HEK293T (cell line): ENCODE measurements at regions not wholly inside any gene's neighbourhood (a gene's known extent, or its start where the extent isn't known, plus 50 kb on each side); places are given as distances from the start of the nearest gene placed in this dataset.
"Not testable (repeated sequence)": the region's sequence is repeated elsewhere in the genome, so short reads cannot be mapped to it uniquely, and the experiment has no call there.

Source experiments
- CTCF ChIA-PET: fragments of 350-600 bp; formaldehyde crosslinking; extraction: SDS; loops from one replicate; lab custom pipeline; 2021; ENCODE audit warnings: antibody characterized with exemption, inconsistent platforms; lab: Yijun Ruan, JAX
- POLR2A ChIA-PET: fragments of 350-600 bp; formaldehyde crosslinking; extraction: SDS; loops from one replicate; lab custom pipeline; 2020; ENCODE audit warnings: antibody characterized with exemption, inconsistent platforms; lab: Yijun Ruan, JAX
- DNase-seq: peaks from one replicate; pipeline ENCODE4 v3.0.0; 2012; ENCODE audit warnings: mixed read lengths; ENCODE audit errors: extremely low spot score
- ARNT ChIP-seq: fragments of 450-650 bp; IDR thresholded peaks from 2 replicates; pipeline ENCODE4 v1.6.1; 2017; ENCODE audit warnings: mild to moderate bottlenecking
- BHLHE40 ChIP-seq: fragments of 450-650 bp; IDR thresholded peaks from 2 replicates; pipeline ENCODE4 v1.6.1; 2016; ENCODE audit warnings: mild to moderate bottlenecking, moderate library complexity, borderline replicate concordance
- CTBP1 ChIP-seq: fragments of 450-650 bp; IDR thresholded peaks from 2 replicates; pipeline ENCODE4 v1.6.1; 2016; ENCODE audit warnings: borderline replicate concordance
- ELF4 ChIP-seq: fragments of 450-650 bp; IDR thresholded peaks from 2 replicates; pipeline ENCODE4 v1.6.1; 2017; ENCODE audit warnings: antibody characterized with exemption
- FOXA1 ChIP-seq: fragments of 450-650 bp; IDR thresholded peaks from 2 replicates; pipeline ENCODE4 v1.6.1; 2016; ENCODE audit warnings: mild to moderate bottlenecking
- FOXK2 ChIP-seq: fragments of 450-650 bp; IDR thresholded peaks from 2 replicates; pipeline ENCODE4 v1.6.1; 2016; ENCODE audit warnings: mild to moderate bottlenecking
- FOXM1 ChIP-seq: fragments of 450-650 bp; IDR thresholded peaks from 2 replicates; pipeline ENCODE4 v1.6.1; 2017; ENCODE audit warnings: mild to moderate bottlenecking, borderline replicate concordance
- HDGF ChIP-seq: fragments of 450-650 bp; IDR thresholded peaks from 2 replicates; pipeline ENCODE4 v1.6.1; 2017; ENCODE audit warnings: antibody characterized with exemption, borderline replicate concordance
- L3MBTL2 ChIP-seq: fragments of 450-650 bp; conservative IDR thresholded peaks from 2 replicates; pipeline ENCODE4 v1.6.1; 2016; ENCODE audit warnings: mild to moderate bottlenecking
- LEF1 ChIP-seq: fragments of 450-650 bp; IDR thresholded peaks from 2 replicates; pipeline ENCODE4 v1.6.1; 2017; ENCODE audit warnings: mild to moderate bottlenecking, borderline replicate concordance
- NFRKB ChIP-seq: fragments of 450-650 bp; IDR thresholded peaks from 2 replicates; pipeline ENCODE4 v1.6.1; 2016; ENCODE audit warnings: mild to moderate bottlenecking, moderate library complexity
- PKNOX1 ChIP-seq: fragments of 450-650 bp; IDR thresholded peaks from 2 replicates; pipeline ENCODE4 v1.6.1; 2016
- SP1 ChIP-seq: fragments of 450-650 bp; IDR thresholded peaks from 2 replicates; pipeline ENCODE4 v1.6.1; 2017
- SUZ12 ChIP-seq: fragments of 450-650 bp; IDR thresholded peaks from 2 replicates; pipeline ENCODE4 v1.6.1; 2016; ENCODE audit warnings: mild to moderate bottlenecking
- TARDBP ChIP-seq: fragments of 450-650 bp; IDR thresholded peaks from 2 replicates; pipeline ENCODE4 v1.6.1; 2016
- ZNF384 ChIP-seq: fragments of 450-650 bp; IDR thresholded peaks from 2 replicates; pipeline ENCODE4 v1.6.1; 2016

- ChIA-PET POLR2A (no interaction called here), CTCF (no interaction called here)
- TF ChIP-seq SP1 (no peak), PKNOX1 (no peak), ARNT (no peak), FOXM1 (no peak), CTBP1 (no peak), LEF1 (no peak), FOXK2 (no peak), BHLHE40 (no peak)
- DNase-seq = no peak
These were observed 95.0 kb downstream of the FAM53A start for GRCh38 chr4:1589098-1589497.

GRCh38 chr4:1588306-1588705, 95.8 kb downstream of the FAM53A start:
- DNase-seq = no peak
- CTCF ChIA-PET = no interaction called here
- POLR2A ChIA-PET = no interaction called here
- no peak for TF ChIP-seq LEF1
- TF ChIP-seq SUZ12 = no peak
- TF ChIP-seq ARNT = no peak
- no peak for TF ChIP-seq NFRKB
- no peak for TF ChIP-seq ELF4
- TF ChIP-seq FOXA1 = no peak
- TF ChIP-seq CTBP1 = no peak
- no peak for TF ChIP-seq FOXK2
- no peak for TF ChIP-seq HDGF
- TF ChIP-seq FOXM1 = no peak
- no peak for TF ChIP-seq L3MBTL2
- no peak for TF ChIP-seq TARDBP
- TF ChIP-seq PKNOX1 = no peak

- no peak for TF ChIP-seq SUZ12
- no peak for TF ChIP-seq ELF4
- no peak for TF ChIP-seq FOXM1
- no peak for TF ChIP-seq NFRKB
- no peak for TF ChIP-seq ARNT
- no peak for TF ChIP-seq HDGF
- no peak for TF ChIP-seq FOXA1
- no peak for TF ChIP-seq PKNOX1
- TF ChIP-seq TARDBP = no peak
- TF ChIP-seq L3MBTL2 = no peak
- no peak for TF ChIP-seq CTBP1
- TF ChIP-seq SP1 = no peak
- ChIA-PET CTCF (no interaction called here), POLR2A (no interaction called here)
- no peak for DNase-seq
These were observed 99.6 kb downstream of the FAM53A start for GRCh38 chr4:1584498-1584897.

GRCh38 chr4:1583859-1584258, 100.3 kb downstream of the FAM53A start:
- CTCF ChIA-PET = interaction anchor here (1.7 kb wide), 1 partner anchor 45 kb away, joined by 5 read pairs; no protein-coding TSS in a partner anchor
- DNase-seq = no peak

GRCh38 chr4:1583051-1583785, 100.9 kb downstream of the FAM53A start:
- no peak for DNase-seq
- ChIA-PET CTCF (interaction anchor here (1.7 kb wide), 1 partner anchor 46 kb away, joined by 5 read pairs; no protein-coding TSS in a partner anchor), POLR2A (no interaction called here)
- TF ChIP-seq FOXA1 = no peak
- TF ChIP-seq ZNF384 = no peak
- no peak for TF ChIP-seq ARNT
- TF ChIP-seq FOXM1 = no peak
- TF ChIP-seq ELF4 = no peak
- no peak for TF ChIP-seq CTBP1
- TF ChIP-seq FOXK2 = no peak

More at GRCh38 chr4:1583859-1584258, 100.3 kb downstream of the FAM53A start:
- POLR2A ChIA-PET = no interaction called here
- no peak for TF ChIP-seq ARNT
- no peak for TF ChIP-seq CTBP1
- no peak for TF ChIP-seq LEF1
- TF ChIP-seq FOXK2 = no peak
- TF ChIP-seq SUZ12 = no peak
- no peak for TF ChIP-seq NFRKB
- TF ChIP-seq FOXM1 = no peak
- TF ChIP-seq SP1 = no peak
- no peak for TF ChIP-seq L3MBTL2
- TF ChIP-seq BHLHE40 = no peak
- TF ChIP-seq ZNF384 = no peak
- TF ChIP-seq FOXA1 = no peak
- no peak for TF ChIP-seq PKNOX1
- no peak for TF ChIP-seq HDGF
- TF ChIP-seq TARDBP = no peak
- no peak for TF ChIP-seq ELF4

- TF ChIP-seq SP1 (no peak), BHLHE40 (no peak), FOXA1 (no peak), NFRKB (no peak), CTBP1 (no peak), HDGF (no peak), ELF4 (no peak), SUZ12 (no peak), LEF1 (no peak), TARDBP (no peak)
- DNase-seq = no peak
- POLR2A ChIA-PET = no interaction called here
- CTCF ChIA-PET = no interaction called here
These were observed 101.9 kb downstream of the FAM53A start for GRCh38 chr4:1582227-1582626.

- DNase-seq = peak; percentile 97
- CTCF ChIA-PET = interaction anchor here (0.6 kb wide), 1 partner anchor 11 kb away, joined by 3 read pairs; no protein-coding TSS in a partner anchor
- POLR2A ChIA-PET = not testable (repeated sequence)
These were observed 102.8 kb downstream of the FAM53A start for GRCh38 chr4:1581164-1581894.

- POLR2A ChIA-PET, DNase-seq: not testable (repeated sequence)
- CTCF ChIA-PET = interaction anchor here (1.2 kb wide), 1 partner anchor 225 kb away, joined by 3 read pairs; no protein-coding TSS in a partner anchor
These were observed 103.5 kb downstream of the FAM53A start for GRCh38 chr4:1580692-1581012.
